ENCODE measurements at regions not wholly inside any gene's neighbourhood (a gene's known extent, or its start where the extent isn't known, plus 50 kb on each side); places are given as distances from the start of the nearest gene placed in this dataset.

DNA sequence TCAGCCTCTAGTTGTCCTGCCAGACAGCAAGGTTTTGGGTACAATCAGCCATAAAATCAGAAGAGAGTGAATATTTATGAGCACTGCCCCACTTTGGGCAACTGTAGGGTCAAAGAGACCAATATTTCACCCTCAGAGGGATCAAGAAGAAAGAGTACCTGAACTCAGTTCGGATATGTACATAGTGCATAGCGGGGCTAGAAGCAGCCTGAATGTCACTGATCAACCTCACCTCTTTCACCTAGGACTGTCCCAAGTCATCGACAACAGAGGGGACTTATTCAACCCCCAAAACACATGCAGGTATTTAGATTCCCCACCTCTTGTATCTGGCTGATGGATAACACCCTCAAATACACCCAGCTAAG, 446.9 kb downstream of the COG6 start:
- TF ChIP-seq, protein P1, sequence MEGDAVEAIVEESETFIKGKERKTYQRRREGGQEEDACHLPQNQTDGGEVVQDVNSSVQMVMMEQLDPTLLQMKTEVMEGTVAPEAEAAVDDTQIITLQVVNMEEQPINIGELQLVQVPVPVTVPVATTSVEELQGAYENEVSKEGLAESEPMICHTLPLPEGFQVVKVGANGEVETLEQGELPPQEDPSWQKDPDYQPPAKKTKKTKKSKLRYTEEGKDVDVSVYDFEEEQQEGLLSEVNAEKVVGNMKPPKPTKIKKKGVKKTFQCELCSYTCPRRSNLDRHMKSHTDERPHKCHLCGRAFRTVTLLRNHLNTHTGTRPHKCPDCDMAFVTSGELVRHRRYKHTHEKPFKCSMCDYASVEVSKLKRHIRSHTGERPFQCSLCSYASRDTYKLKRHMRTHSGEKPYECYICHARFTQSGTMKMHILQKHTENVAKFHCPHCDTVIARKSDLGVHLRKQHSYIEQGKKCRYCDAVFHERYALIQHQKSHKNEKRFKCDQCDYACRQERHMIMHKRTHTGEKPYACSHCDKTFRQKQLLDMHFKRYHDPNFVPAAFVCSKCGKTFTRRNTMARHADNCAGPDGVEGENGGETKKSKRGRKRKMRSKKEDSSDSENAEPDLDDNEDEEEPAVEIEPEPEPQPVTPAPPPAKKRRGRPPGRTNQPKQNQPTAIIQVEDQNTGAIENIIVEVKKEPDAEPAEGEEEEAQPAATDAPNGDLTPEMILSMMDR (IDR thresholded peaks at IDR 0.05; ENCODE audit: insufficient read depth, low read length, poor library complexity, severe bottlenecking): no peak
- TF ChIP-seq EZH2phosphoT487 (conservative IDR thresholded peaks at IDR 0.05; ENCODE audit: low read length): no peak

Measured in SU-DHL-6 (cell line).